Sigmoid colon (tissue), 3 donors: ENCODE measurements at regions not wholly inside any gene's neighbourhood (a gene's known extent, or its start where the extent isn't known, plus 50 kb on each side); places are given as distances from the start of the nearest gene placed in this dataset.
"Not testable (repeated sequence)": the region's sequence is repeated elsewhere in the genome, so short reads cannot be mapped to it uniquely, and the experiment has no call there.

ENCODE experiments used
- CTCF ChIP-seq, 4 experiments: fragments of 450-650 bp in 3 of 4; fragments of 200-600 bp in 1 of 4; IDR thresholded peaks; one replicate each; pipeline ENCODE4 v1.5.1; 2016 to 2019; ENCODE audit warnings: antibody characterized with exemption in 4 of 4, mild to moderate bottlenecking in 3 of 4, moderate library complexity in 2 of 4
- POLR2A ChIP-seq, 2 donors: fragments of 450-650 bp; IDR thresholded peaks; one replicate each; pipeline ENCODE4 v1.6.1; 2016; ENCODE audit warnings: antibody characterized with exemption in 2 of 2, mild to moderate bottlenecking in 2 of 2, moderate library complexity in 2 of 2

GRCh38 chr2:91587908-91588535 is 2896.5 kb downstream of the RPIA start:
- TF ChIP-seq CTCF, POLR2A (IDR thresholded peaks at IDR 0.05): not testable (repeated sequence)
